BE2C (cell line): ENCODE measurements at regions not wholly inside any gene's neighbourhood (a gene's known extent, or its start where the extent isn't known, plus 50 kb on each side); places are given as distances from the start of the nearest gene placed in this dataset.

ENCODE experiments used
- DNase-seq: peaks from one replicate; pipeline ENCODE4 v3.0.0-alpha.2; 2020
- H3K27me3 ChIP-seq: fragments of 250-450 bp; sonication (Bioruptor Pico); 2 replicates; pipeline ENCODE4 v1.5.1; 2020; ENCODE audit warnings: mild to moderate bottlenecking
- H3K36me3 ChIP-seq: fragments of 250-450 bp; sonication (Bioruptor Pico); 2 replicates; pipeline ENCODE4 v1.5.1; 2020; ENCODE audit warnings: mild to moderate bottlenecking
- H3K4me1 ChIP-seq: fragments of 250-450 bp; sonication (Bioruptor Pico); 2 replicates; pipeline ENCODE4 v1.5.1; 2020
- H3K4me3 ChIP-seq: 2 replicates; pipeline ENCODE4 v1.5.1; 2011; ENCODE audit warnings: low read depth, low read length
- H3K9me3 ChIP-seq: fragments of 250-450 bp; sonication (Bioruptor Pico); 2 replicates; pipeline ENCODE4 v1.5.1; 2020
- CTCF ChIP-seq: IDR thresholded peaks from 2 replicates; pipeline ENCODE4 v1.5.1; 2012; ENCODE audit warnings: mild to moderate bottlenecking, low read depth, low read length

- H3K4me1 ChIP-seq = no peaks in the 10 kb centered on the region
- no peak overlapping the region for H3K4me3 ChIP-seq
- TF ChIP-seq CTCF = no peak
- no peaks in the 10 kb centered on the region for H3K9me3 ChIP-seq
- DNase-seq = no peak
- H3K36me3 ChIP-seq = no peaks in the 10 kb centered on the region
- peaks cover 3% of the 10 kb centered on the region for H3K27me3 ChIP-seq
Observed at GRCh38 chr1:63112155-63112900, 210.0 kb upstream of the FOXD3 start.

DNA sequence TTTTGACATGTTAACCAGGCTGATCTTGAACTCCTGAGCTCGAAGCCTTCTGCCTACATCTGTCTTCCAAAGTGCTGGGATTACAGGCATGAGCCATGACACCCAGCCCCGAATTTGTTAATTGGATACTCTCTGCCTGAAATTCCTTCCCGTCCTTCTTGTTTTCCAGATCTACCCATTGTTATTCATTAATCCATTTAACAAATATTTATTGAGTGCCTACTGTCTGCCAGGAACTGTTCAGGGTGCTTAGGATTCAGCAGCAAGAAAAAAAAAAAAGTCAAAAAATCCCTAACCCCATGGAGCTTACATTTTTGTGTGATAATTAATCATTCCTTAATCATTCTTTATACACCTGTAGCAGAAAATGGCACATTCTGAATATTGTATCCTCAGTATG is 206.8 kb upstream of the FOXD3 start:
- no peak for TF ChIP-seq CTCF
- no peak for DNase-seq

DNA sequence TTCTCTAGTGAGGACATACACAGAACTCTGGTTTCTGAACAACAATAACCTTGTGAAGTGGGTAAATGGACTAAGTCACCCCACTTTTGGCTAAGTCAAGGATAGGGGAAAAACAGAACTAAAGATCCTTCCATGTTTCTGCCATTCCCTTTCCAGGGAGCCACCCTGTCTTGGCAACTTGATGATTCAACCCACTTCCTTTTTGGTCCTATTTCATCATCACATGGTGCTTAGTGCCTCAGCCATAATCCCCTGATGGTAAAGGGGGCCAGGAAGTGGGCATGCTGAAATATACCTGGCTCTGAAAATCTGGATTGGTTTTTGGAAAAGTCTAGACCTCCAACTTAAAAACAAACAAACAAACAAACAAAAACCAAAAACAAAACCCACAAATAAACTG is 206.4 kb upstream of the FOXD3 start:
- no peaks in the 10 kb centered on the region for H3K36me3 ChIP-seq
- no peak for DNase-seq
- H3K4me1 ChIP-seq = no peaks in the 10 kb centered on the region
- H3K27me3 ChIP-seq = peaks cover 3% of the 10 kb centered on the region; the same call in 1 of the 2 replicates
- TF ChIP-seq CTCF = no peak
- no peaks in the 10 kb centered on the region for H3K9me3 ChIP-seq
- H3K4me3 ChIP-seq = no peak overlapping the region

More for the DNA sequence above, 206.8 kb upstream of the FOXD3 start:
- H3K36me3 ChIP-seq = no peaks in the 10 kb centered on the region
- H3K9me3 ChIP-seq = no peaks in the 10 kb centered on the region
- H3K27me3 ChIP-seq = peaks cover 3% of the 10 kb centered on the region; the same call in 1 of the 2 replicates
- H3K4me3 ChIP-seq = no peak overlapping the region
- H3K4me1 ChIP-seq = no peaks in the 10 kb centered on the region

DNA sequence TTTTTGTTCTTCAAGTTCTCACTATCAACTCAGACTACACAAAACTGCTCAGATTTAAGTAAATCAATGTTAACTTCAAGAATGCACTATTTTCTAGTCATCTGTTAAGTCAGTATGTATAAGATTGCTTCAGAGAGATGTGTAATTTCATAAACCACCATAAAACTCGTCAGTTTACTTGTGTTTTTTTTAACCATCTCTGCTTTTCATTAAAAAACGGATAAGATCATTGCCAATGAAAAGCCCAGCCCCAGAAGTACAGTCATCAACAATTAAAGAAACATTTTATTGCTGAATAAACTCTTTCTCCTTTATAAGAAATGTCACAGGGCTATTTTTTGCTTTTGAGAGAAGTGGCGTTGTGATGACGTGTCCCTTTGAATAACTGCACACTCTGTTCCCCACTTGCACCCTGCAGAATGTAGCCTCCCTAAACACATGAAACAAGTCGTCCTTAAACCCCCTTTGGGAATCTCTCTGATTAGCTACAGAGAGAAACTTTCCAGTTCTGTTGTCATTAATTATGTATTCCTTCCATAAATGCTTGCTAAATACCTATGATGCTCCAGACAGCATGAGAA is 202.7 kb upstream of the FOXD3 start:
- no peaks in the 10 kb centered on the region for H3K9me3 ChIP-seq

GRCh38 chr1:63122079-63122478 is 200.3 kb upstream of the FOXD3 start:
- no peak overlapping the region for H3K4me3 ChIP-seq
- TF ChIP-seq CTCF = no peak
- H3K36me3 ChIP-seq = no peaks in the 10 kb centered on the region
- no peaks in the 10 kb centered on the region for H3K27me3 ChIP-seq
- H3K9me3 ChIP-seq = no peaks in the 10 kb centered on the region
- no peaks in the 10 kb centered on the region for H3K4me1 ChIP-seq
- no peak for DNase-seq

More for the DNA sequence above, 202.7 kb upstream of the FOXD3 start:
- Histone ChIP-seq H3K36me3 (no peaks in the 10 kb centered on the region), H3K4me1 (no peaks in the 10 kb centered on the region), H3K27me3 (no peaks in the 10 kb centered on the region), H3K4me3 (no peak overlapping the region)
- no peak for DNase-seq
- no peak for TF ChIP-seq CTCF

GRCh38 chr1:63124666-63125191 is 197.6 kb upstream of the FOXD3 start:
- TF ChIP-seq CTCF = no peak
- Histone ChIP-seq H3K4me1 (no peaks in the 10 kb centered on the region), H3K9me3 (no peaks in the 10 kb centered on the region), H3K4me3 (no peak overlapping the region), H3K36me3 (no peaks in the 10 kb centered on the region), H3K27me3 (no peaks in the 10 kb centered on the region; the same call in 1 of the 2 replicates)
- DNase-seq = no peak
